ENCODE measurements at regions not wholly inside any gene's neighbourhood (a gene's known extent, or its start where the extent isn't known, plus 50 kb on each side); places are given as distances from the start of the nearest gene placed in this dataset.

- no peak for DNase-seq
Observed at GRCh38 chr1:113266788-113267187, 123.5 kb upstream of the MAGI3 start.

- no peak for DNase-seq
Observed at GRCh38 chr1:113269168-113269963, 120.9 kb upstream of the MAGI3 start.

GRCh38 chr1:113271039-113271438, 119.3 kb upstream of the MAGI3 start:
- DNase-seq: no peak

DNA sequence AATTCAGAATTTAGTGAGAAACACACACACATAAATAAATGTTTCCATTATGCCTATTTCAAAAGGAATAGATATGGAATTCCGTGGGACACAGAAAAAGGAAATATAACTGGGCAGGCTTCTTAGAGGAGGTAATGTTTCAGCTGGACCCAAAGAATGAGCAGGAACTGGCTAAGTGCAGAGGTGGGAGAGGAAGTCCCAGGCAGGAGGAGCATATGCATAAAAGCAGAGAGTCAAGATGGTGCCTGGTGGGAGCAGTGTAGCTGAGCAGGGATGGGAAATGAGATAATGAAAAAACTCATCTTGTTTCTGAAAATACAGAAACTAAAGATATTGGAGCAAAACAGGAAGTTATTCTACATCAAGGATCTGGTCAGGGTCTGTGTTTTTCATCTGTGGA, 115.2 kb upstream of the MAGI3 start:
- peak in 1 of 4 experiments; percentile 2 for DNase-seq

- no peak for DNase-seq
Observed at GRCh38 chr1:113275691-113276090, 114.6 kb upstream of the MAGI3 start.

GRCh38 chr1:113276507-113276906, 113.8 kb upstream of the MAGI3 start:
- DNase-seq: no peak

GRCh38 chr1:113278371-113278770, 111.9 kb upstream of the MAGI3 start:
- no peak for DNase-seq

GRCh38 chr1:113278777-113279176, 111.5 kb upstream of the MAGI3 start:
- no peak for DNase-seq

DNA sequence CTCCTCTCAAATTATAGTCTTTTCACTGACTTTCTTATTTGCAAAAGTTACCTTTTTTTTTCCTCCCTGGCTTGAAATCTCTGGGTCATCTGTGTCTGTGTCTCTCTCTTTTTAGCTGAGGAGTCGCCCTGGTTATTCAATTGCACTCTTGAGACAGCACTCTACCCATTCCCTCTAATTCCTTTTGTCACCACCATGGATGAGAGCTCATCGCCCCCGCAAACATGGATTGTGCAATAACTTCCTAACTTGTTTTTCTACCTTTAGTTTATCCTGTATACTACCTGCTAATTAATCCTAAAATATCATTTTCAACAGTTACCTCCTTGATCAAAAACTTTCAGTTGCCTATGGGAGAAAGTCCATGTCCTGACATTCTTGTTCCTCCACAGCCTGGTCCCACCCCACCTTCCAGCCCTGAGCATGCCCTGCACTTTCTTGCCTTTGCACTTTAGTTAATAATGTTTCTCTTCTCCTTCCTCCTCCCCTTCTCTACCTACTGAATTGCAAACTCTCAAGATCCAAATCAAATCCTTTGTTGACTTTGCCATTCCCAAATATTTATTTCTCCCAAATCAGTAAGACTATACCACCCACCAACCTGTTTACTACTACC, 110.4 kb upstream of the MAGI3 start:
- no peak for DNase-seq

DNA sequence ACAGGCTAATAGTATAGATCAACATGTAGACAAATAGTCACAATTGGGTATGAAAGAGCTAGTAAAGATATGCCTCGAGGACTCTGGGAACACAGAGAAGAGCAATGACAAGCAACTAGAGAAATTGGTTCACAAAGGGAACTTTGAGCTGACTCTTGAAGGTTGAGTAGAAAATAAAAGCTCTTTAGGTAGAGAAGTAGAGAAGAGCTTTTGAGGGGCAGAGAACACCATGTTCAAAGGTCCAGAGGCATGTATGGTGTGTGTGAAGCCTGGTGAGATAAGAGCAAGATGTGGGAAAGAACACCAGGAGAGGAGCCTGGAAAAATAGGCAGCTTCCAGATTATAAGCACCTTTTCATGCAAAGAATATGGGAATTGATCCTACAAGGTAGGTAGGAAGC, 109.7 kb upstream of the MAGI3 start:
- no peak for DNase-seq

- no peak for DNase-seq
Observed at GRCh38 chr1:113281550-113281949, 108.8 kb upstream of the MAGI3 start.

GRCh38 chr1:113282008-113282892, 108.1 kb upstream of the MAGI3 start:
- no peak for DNase-seq

DNA sequence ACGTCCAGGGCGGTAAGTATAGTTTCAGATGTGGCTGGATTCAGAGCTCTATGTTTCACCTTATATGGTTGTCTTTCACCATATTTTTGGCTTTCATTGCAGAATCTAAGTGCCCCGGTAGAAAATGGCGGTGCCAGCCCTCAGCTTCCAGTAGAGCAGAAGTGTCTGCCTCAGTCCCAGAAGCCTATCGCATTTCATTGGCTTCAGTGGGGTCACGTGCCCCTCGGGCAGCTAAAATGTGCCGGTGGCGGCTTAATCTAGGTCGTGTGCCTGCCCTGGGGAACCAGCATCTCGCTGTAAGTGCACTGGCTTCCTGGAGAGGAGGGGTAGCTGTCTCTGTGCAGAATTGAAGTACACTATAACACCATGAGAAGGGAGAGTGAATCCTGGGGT, 107.4 kb upstream of the MAGI3 start:
- DNase-seq: no peak

GRCh38 chr1:113283914-113284313, 106.4 kb upstream of the MAGI3 start:
- peak in 1 of 4 experiments; percentile 2 for DNase-seq

DNA sequence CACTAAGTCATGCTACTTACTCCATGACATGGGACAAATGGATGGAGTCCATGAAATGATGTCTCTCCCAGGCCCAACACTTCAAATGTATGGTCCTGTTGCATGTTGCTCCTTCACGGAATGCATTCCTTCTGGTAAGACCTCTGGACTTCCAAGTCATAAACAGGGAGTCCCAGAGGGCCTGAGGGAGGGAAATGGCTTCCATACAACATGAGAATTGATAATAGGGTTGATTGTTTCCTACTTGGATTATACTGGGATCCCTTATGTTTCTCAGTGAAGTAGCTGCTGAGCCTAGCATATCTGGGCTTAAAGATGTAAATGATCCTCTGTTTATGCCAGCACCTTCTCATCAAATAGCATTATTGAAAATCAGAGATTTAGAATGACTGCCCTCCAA, 104.2 kb upstream of the MAGI3 start:
- no peak for DNase-seq

DNA sequence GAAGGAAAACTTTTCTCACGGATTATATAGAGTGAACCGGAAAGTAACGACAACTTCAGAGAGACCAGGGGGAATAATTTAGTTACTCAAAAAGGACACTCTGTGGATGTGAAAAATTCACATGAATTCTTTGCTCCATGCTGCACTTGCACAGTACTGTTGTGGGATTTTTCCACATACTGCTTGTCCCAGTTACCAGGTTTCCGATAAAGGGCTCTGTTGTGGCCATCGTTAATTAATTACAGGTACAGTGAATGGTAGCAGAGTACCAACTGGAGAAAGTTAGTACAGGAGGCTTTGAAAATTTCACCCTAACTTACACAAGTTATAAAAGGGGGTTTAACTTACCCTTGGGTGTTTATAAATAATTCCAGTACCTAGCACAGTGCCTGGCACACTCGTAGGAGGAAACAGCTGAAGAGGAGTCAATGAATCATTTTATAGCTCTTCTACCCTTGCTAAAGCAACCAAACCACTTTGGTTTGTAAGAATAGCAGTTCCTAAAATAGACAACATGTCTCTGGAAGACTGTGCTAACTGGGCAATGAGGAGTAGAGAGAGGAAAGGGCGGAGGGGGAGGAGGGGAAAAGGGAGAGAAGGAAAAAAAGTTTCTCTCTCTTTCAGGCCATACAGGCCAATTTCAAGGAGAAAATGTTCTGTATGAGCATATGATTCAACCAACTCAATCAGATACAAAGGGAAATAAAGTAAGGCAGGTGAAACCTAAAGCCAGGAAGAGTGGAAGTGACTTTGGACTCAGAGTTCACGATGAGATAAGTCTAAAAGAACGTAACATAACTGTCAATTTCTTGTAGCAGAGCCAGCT, 98.3 kb upstream of the MAGI3 start:
- no peak for DNase-seq

GRCh38 chr1:113292603-113293255, 97.6 kb upstream of the MAGI3 start:
- DNase-seq: no peak

DNA sequence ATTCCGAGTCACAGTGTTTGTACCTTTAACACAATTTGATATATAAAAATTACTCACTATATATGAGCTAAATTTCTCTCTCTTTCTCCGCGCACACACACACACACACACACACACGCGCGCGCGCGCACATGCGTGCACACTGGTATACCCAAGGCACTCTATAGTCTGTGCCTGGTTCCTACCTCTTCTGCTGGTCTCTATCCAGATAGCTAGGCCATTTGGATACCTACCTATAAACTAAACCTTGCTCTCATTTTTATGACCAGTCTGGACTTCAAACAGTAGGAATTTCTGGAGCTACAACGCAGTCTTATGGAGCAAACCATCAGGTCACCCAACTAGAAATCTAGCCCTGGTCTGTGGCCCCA, 97.1 kb upstream of the MAGI3 start:
- no peak for DNase-seq

DNA sequence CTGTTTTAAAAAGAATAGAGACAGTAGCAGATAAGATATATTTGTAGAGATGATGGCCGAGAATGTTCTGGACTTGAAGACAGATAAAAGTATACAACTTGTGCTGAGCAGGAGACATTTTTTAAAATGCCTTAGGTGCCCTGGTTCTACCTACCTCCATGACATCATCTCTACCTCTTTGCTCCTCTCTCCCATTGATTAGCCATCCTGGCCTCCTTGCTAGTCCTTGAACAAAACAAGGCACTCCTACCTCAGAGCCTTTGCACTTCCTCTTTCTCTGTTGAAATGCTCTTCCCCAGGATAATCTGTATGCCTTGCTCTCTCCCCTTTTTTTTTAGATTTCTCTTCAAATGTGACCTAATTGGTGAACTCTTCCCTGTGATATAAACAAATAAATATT, 92.6 kb upstream of the MAGI3 start:
- no peak for DNase-seq

GRCh38 chr1:113298941-113299340, 91.4 kb upstream of the MAGI3 start:
- DNase-seq: no peak

DNA sequence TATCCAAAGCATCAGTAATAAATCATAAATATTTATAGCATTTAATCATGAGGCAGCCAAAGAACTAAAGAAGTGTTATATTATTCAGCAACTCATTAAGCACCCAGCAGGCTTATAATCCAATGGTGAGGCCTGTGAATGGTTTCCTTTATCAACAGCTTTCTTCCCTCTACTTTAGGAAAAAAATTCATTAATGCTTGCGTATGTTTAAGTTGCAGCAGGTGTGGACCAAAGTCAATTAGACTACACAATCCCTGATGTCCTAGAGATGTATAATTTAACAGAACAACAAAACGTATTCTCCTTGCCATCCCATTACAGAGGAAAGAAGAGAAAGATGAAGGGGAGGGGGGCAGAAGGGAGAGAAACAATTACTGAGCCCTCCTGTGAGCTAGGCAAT, 87.7 kb upstream of the MAGI3 start:
- no peak for DNase-seq

DNA sequence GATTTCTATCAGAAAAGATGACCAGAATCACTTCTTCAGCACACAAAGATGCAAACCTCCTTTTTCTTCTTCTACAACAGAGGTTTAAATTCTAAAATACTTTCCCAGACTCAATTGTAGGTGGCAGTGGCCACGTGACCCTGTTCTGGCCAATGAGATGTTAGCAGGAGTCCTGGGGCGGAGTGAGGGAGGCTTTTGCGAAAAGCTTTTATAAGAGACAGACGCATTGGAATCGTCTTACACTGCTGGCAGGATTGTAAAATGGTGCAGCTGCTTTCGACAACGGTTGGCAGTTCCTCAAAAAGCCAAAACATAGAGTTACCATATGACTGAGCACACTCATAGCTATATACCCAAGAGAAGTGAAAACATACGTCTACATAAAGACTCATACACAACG, 87.0 kb upstream of the MAGI3 start:
- DNase-seq: no peak

All from suppressor macrophage (primary cell).